IMR-90 (cell line): ENCODE measurements at regions not wholly inside any gene's neighbourhood (a gene's known extent, or its start where the extent isn't known, plus 50 kb on each side); places are given as distances from the start of the nearest gene placed in this dataset.

ENCODE experiments used
- ATAC-seq: fragments of 200-7000 bp; cut with Tn5 transposase; 2 replicates; pipeline ENCODE4 v1.9.1; 2020; ENCODE audit warnings: low read depth, mild to moderate bottlenecking, moderate library complexity
- BruUV-seq: library from RNA; stranded (reverse); fragments of 400-500 nt; replicated peaks from 2 replicates; lab custom pipeline; 2021; lab: Mats Ljungman, UMichigan
- CTCF ChIA-PET: fragments of 300-600 bp; formaldehyde crosslinking; extraction: SDS; loops from one replicate; lab custom pipeline; 2021; ENCODE audit warnings: antibody characterized with exemption; lab: Yijun Ruan, JAX
- POLR2A ChIA-PET: fragments of 300-600 bp; sonication (Branson Sonifier 250); formaldehyde crosslinking; loops from one replicate; lab custom pipeline; 2022; ENCODE audit warnings: antibody characterized with exemption; ENCODE audit not compliant: unreplicated experiment; lab: Charles Lee
- DNase-seq: peaks from one replicate; pipeline ENCODE4 v3.0.0; 2013
- H2AFZ ChIP-seq: replicated peaks from 2 replicates; pipeline ENCODE3; 2013; ENCODE audit warnings: low read length, mild to moderate bottlenecking; ENCODE audit not compliant: poor library complexity
- H2AK5ac ChIP-seq: 2 replicates; pipeline ENCODE4 v1.6.1; 2013; ENCODE audit warnings: low read depth, low read length, inconsistent platforms
- H2AK9ac ChIP-seq: replicated peaks from 2 replicates; pipeline ENCODE3; 2013; ENCODE audit warnings: mild to moderate bottlenecking, low read depth, low read length, moderate library complexity; ENCODE audit not compliant: poor library complexity
- H2BK120ac ChIP-seq: 2 replicates; pipeline ENCODE4 v1.6.1; 2013; ENCODE audit warnings: low read depth, low read length, inconsistent platforms
- H2BK15ac ChIP-seq: 3 replicates; pipeline ENCODE4 v1.6.1; 2013; ENCODE audit warnings: low read depth, low read length, inconsistent platforms
- H2BK20ac ChIP-seq: 2 replicates; pipeline ENCODE4 v1.6.1; 2013; ENCODE audit warnings: low read depth, mild to moderate bottlenecking, inconsistent platforms, low read length, moderate library complexity
- H2BK5ac ChIP-seq: 2 replicates; pipeline ENCODE4 v1.6.1; 2013; ENCODE audit warnings: mild to moderate bottlenecking, low read depth, low read length, inconsistent platforms; ENCODE audit not compliant: poor library complexity, severe bottlenecking
- H3K14ac ChIP-seq: replicated peaks from 2 replicates; pipeline ENCODE4 v1.6.1; 2013; ENCODE audit warnings: low read depth, low read length, inconsistent platforms
- H3K18ac ChIP-seq: 2 replicates; pipeline ENCODE4 v1.6.1; 2013; ENCODE audit warnings: low read depth, low read length, control low read depth
- H3K23ac ChIP-seq: 2 replicates; pipeline ENCODE4 v1.6.1; 2013; ENCODE audit warnings: low read depth, low read length, inconsistent platforms
- H3K27ac ChIP-seq: 2 replicates; pipeline ENCODE4 v1.5.1; 2013; ENCODE audit warnings: mild to moderate bottlenecking, control low read depth, low read length; ENCODE audit not compliant: insufficient read depth
- H3K27me3 ChIP-seq: 2 replicates; pipeline ENCODE4 v1.6.1; 2013; ENCODE audit warnings: low read length; ENCODE audit not compliant: control insufficient read depth, insufficient read depth
- H3K36me3 ChIP-seq: 2 replicates; pipeline ENCODE4 v1.6.1; 2013; ENCODE audit warnings: low read length, mixed read lengths; ENCODE audit not compliant: control insufficient read depth, insufficient read depth
- H3K4ac ChIP-seq: 2 replicates; pipeline ENCODE4 v1.6.1; 2013; ENCODE audit warnings: low read depth, low read length, inconsistent platforms
- H3K4me1 ChIP-seq: 2 replicates; pipeline ENCODE4 v1.6.1; 2013; ENCODE audit warnings: low read length, mixed read lengths; ENCODE audit not compliant: control insufficient read depth, insufficient read depth
- H3K4me2 ChIP-seq: 2 replicates; pipeline ENCODE4 v1.6.1; 2013; ENCODE audit warnings: low read depth, mild to moderate bottlenecking, control low read depth, low read length, moderate library complexity
- H3K4me3 ChIP-seq: 2 replicates; pipeline ENCODE4 v1.5.1; 2013; ENCODE audit warnings: low read depth, mild to moderate bottlenecking, control low read depth, low read length, moderate library complexity; ENCODE audit not compliant: insufficient read depth
- H3K56ac ChIP-seq: 2 replicates; pipeline ENCODE4 v1.6.1; 2013; ENCODE audit warnings: low read length, inconsistent platforms; ENCODE audit not compliant: insufficient read depth; ENCODE audit errors: extremely low read depth
- H3K79me1 ChIP-seq, 2 experiments: 2 replicates each; pipeline ENCODE4 v1.6.1; 2013; ENCODE audit warnings: low read length in 2 of 2, inconsistent platforms in 1 of 2, low read depth in 1 of 2
- H3K9ac ChIP-seq: 2 replicates; pipeline ENCODE4 v1.6.1; 2013; ENCODE audit warnings: low read depth, low read length, control low read depth
- H3K9me1 ChIP-seq: 2 replicates; pipeline ENCODE4 v1.6.1; 2013; ENCODE audit warnings: low read length, inconsistent platforms; ENCODE audit not compliant: insufficient read depth
- H3K9me3 ChIP-seq: 2 replicates; pipeline ENCODE4 v1.6.1; 2013; ENCODE audit warnings: low read length; ENCODE audit not compliant: control insufficient read depth, insufficient read depth
- H4K20me1 ChIP-seq: 2 replicates; pipeline ENCODE4 v1.6.1; 2013; ENCODE audit warnings: low read length, inconsistent platforms; ENCODE audit not compliant: insufficient read depth
- H4K5ac ChIP-seq: 2 replicates; pipeline ENCODE4 v1.6.1; 2013; ENCODE audit warnings: mild to moderate bottlenecking, low read depth, low read length, control low read depth
- H4K8ac ChIP-seq, 2 experiments: 2 replicates each; pipeline ENCODE4 v1.6.1; 2013; ENCODE audit warnings: low read depth in 2 of 2, low read length in 2 of 2, control low read depth in 1 of 2, inconsistent platforms in 1 of 2
- H4K91ac ChIP-seq: 2 replicates; pipeline ENCODE4 v1.6.1; 2013; ENCODE audit warnings: low read depth, low read length, inconsistent platforms; ENCODE audit not compliant: insufficient read depth
- CHD1 ChIP-seq: IDR thresholded peaks from 2 replicates; pipeline ENCODE4 v1.6.1; 2012; ENCODE audit warnings: low read depth, low read length, improper control_type of control experiment
- MAFK ChIP-seq: IDR thresholded peaks from 2 replicates; pipeline ENCODE4 v1.6.1; 2012; ENCODE audit warnings: low read depth, low read length, improper control_type of control experiment
- MAZ ChIP-seq: IDR thresholded peaks from 2 replicates; pipeline ENCODE4 v1.6.1; 2012; ENCODE audit warnings: low read depth, mild to moderate bottlenecking, low read length, improper control_type of control experiment, moderate library complexity, borderline replicate concordance
- NFE2L2 ChIP-seq: fragments of 150-350 bp; IDR thresholded peaks from 2 replicates; pipeline ENCODE4 v1.6.1; 2016; ENCODE audit warnings: low read depth, mild to moderate bottlenecking, low read length
- RAD21 ChIP-seq: IDR thresholded peaks from 2 replicates; pipeline ENCODE4 v1.6.1; 2012; ENCODE audit warnings: low read length, improper control_type of control experiment
- RCOR1 ChIP-seq: IDR thresholded peaks from 2 replicates; pipeline ENCODE4 v1.6.1; 2012; ENCODE audit warnings: mild to moderate bottlenecking, low read length, improper control_type of control experiment; ENCODE audit not compliant: insufficient replicate concordance
- RFX5 ChIP-seq: IDR thresholded peaks from 2 replicates; pipeline ENCODE4 v1.8.0; 2012; ENCODE audit warnings: low read depth, mild to moderate bottlenecking, low read length, moderate library complexity
- WGBS, 2 experiments: methylation state at CpG; one replicate each; pipeline versions ENCODE4 v1.1.5 to v1.1.7; 2013; ENCODE audit warnings: missing lambda C conversion rate in 2 of 2; ENCODE audit not compliant: insufficient read length in 1 of 2; ENCODE audit errors: extremely low coverage in 2 of 2; 5-methylcytosine and 5-hydroxymethylcytosine counted together
- dilution Hi-C: fragments of 300-500 bp; cut with HindIII; formaldehyde crosslinking; loops from one replicate; pipeline ENCODE4 v1.14.3; 2018; ENCODE audit warnings: low sequenced_read_pairs; ENCODE audit not compliant: unreplicated experiment
- in situ Hi-C: fragments of 300-500 bp; cut with MboI; formaldehyde crosslinking; loops from 3 replicates; pipeline ENCODE4 v1.14.3; 2019; ENCODE audit warnings: low sequenced_read_pairs, inconsistent platforms, mixed read lengths
- intact Hi-C: fragments of 100-400 bp; cut with micrococcal nuclease; formaldehyde crosslinking; loops from 2 replicates; pipeline ENCODE4 v1.10.0; 2022
- TF ChIP-seq, protein P1 (sequence below): fragments of 150-350 bp; IDR thresholded peaks from 2 replicates; pipeline ENCODE4 v1.6.1; 2017; ENCODE audit warnings: mild to moderate bottlenecking, antibody characterized with exemption, low read length, low read depth
- TF ChIP-seq, protein P2 (sequence below): conservative IDR thresholded peaks from 2 replicates; pipeline ENCODE4 v1.5.1; 2012; ENCODE audit warnings: mild to moderate bottlenecking, low read depth, low read length, improper control_type of control experiment

DNA sequence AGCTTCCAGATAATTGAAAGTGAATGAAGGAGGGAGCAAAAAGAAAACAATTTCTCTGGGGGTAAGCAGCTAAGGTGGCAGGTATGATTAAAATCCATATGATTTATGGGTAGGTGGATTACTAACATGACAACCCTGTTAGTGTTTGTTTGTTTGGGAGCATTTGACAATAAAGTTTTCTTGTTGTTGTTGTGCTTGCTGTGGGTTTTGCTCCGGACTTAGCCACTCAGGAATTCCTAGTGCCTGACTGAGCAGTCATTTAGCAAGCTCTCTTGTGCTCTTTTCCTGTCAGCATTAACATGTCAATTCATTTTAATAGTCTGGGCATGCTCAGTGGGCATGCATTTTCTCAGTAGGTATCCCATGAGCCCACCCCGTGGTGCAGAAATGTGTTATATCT, 674.8 kb upstream of the ZEB2 start:
- in situ Hi-C loops, result no loop called here
- CTCF ChIA-PET, result no interaction called here
- Histone ChIP-seq H3K27me3 (no peaks in the 10 kb centered on the region), H4K5ac (no peak overlapping the region), H2BK20ac (no peak overlapping the region), H3K9me1 (no peaks in the 10 kb centered on the region), H3K79me1 (no peaks in the 10 kb centered on the region), H2AK5ac (no peak overlapping the region), H4K91ac (no peak overlapping the region), H3K4me1 (no peaks in the 10 kb centered on the region), H3K18ac (no peak overlapping the region), H3K9me3 (no peaks in the 10 kb centered on the region), H4K8ac (no peak overlapping the region), H4K20me1 (no peaks in the 10 kb centered on the region), H3K4me2 (no peak overlapping the region), H3K27ac (no peak overlapping the region), H3K14ac (no peak overlapping the region), H3K23ac (no peak overlapping the region), H3K4ac (no peak overlapping the region), H2BK120ac (no peak overlapping the region), H3K56ac (no peak overlapping the region), H2BK15ac (no peak overlapping the region), H3K4me3 (no peak overlapping the region), H2AFZ (peak overlapping the region; percentile 63), H3K9ac (no peak overlapping the region), H3K36me3 (no peaks in the 10 kb centered on the region), H2AK9ac (no peak overlapping the region), H2BK5ac (no peak overlapping the region)
- dilution Hi-C loops, result no loop called here
- ATAC-seq (no peak), DNase-seq (no peak)
- WGBS, 2 experiments, result no CpG with 5 or more reads among the region's 2 CpGs
- no peak for TF ChIP-seq RAD21
- TF ChIP-seq MAZ, result no peak
- no peak for TF ChIP-seq RFX5
- TF ChIP-seq MAFK, result no peak
- TF ChIP-seq NFE2L2, result no peak
- no peak for TF ChIP-seq CHD1
- TF ChIP-seq, protein P1, sequence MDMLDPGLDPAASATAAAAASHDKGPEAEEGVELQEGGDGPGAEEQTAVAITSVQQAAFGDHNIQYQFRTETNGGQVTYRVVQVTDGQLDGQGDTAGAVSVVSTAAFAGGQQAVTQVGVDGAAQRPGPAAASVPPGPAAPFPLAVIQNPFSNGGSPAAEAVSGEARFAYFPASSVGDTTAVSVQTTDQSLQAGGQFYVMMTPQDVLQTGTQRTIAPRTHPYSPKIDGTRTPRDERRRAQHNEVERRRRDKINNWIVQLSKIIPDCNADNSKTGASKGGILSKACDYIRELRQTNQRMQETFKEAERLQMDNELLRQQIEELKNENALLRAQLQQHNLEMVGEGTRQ, result no peak
- no peak for TF ChIP-seq RCOR1
- TF ChIP-seq, protein P2, sequence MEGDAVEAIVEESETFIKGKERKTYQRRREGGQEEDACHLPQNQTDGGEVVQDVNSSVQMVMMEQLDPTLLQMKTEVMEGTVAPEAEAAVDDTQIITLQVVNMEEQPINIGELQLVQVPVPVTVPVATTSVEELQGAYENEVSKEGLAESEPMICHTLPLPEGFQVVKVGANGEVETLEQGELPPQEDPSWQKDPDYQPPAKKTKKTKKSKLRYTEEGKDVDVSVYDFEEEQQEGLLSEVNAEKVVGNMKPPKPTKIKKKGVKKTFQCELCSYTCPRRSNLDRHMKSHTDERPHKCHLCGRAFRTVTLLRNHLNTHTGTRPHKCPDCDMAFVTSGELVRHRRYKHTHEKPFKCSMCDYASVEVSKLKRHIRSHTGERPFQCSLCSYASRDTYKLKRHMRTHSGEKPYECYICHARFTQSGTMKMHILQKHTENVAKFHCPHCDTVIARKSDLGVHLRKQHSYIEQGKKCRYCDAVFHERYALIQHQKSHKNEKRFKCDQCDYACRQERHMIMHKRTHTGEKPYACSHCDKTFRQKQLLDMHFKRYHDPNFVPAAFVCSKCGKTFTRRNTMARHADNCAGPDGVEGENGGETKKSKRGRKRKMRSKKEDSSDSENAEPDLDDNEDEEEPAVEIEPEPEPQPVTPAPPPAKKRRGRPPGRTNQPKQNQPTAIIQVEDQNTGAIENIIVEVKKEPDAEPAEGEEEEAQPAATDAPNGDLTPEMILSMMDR, result no peak
- intact Hi-C loops, result no loop called here
- no TSS peak for BruUV-seq
- POLR2A ChIA-PET, result no interaction called here
